Omental fat pad (tissue), 3 donors: ENCODE measurements at regions not wholly inside any gene's neighbourhood (a gene's known extent, or its start where the extent isn't known, plus 50 kb on each side); places are given as distances from the start of the nearest gene placed in this dataset.
"Not testable (repeated sequence)": the region's sequence is repeated elsewhere in the genome, so short reads cannot be mapped to it uniquely, and the experiment has no call there.

Source experiments
- ATAC-seq: fragments of 150-250 bp; one replicate; pipeline ENCODE4 v1.9.1; 2016; ENCODE audit warnings: mild to moderate bottlenecking, moderate library complexity; ENCODE audit not compliant: low FRiP score
- DNase-seq: peaks from one replicate; pipeline ENCODE4 v3.0.0-alpha.2; 2019; ENCODE audit warnings: low spot score
- TF ChIP-seq, protein P1 (sequence below), 3 donors: fragments of 450-650 bp; IDR thresholded peaks; one replicate each; pipeline ENCODE4 v1.5.1; 2016 to 2017; ENCODE audit warnings: antibody characterized with exemption in 3 of 3, mild to moderate bottlenecking in 3 of 3, moderate library complexity in 2 of 3

DNA sequence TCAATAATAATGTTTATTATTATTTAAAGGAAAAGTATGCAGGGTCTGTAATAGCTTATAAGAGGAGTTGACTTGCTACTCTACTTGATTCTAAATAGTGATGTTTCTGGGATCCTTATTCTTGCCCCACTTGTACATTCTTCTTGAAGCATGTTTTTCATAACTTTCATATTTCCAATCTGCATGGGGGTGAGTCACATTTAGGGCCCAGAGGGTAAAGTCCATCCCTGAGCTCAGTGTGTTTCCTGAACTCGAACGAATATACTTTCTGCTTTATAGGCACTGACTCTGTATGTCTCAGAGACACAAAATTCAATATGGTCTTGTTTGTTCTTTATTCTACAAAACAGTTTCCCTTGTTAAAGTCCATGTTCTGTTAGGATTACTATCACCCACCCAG lies 61.0 kb upstream of the SMIM30 start:
- TF ChIP-seq, protein P1, sequence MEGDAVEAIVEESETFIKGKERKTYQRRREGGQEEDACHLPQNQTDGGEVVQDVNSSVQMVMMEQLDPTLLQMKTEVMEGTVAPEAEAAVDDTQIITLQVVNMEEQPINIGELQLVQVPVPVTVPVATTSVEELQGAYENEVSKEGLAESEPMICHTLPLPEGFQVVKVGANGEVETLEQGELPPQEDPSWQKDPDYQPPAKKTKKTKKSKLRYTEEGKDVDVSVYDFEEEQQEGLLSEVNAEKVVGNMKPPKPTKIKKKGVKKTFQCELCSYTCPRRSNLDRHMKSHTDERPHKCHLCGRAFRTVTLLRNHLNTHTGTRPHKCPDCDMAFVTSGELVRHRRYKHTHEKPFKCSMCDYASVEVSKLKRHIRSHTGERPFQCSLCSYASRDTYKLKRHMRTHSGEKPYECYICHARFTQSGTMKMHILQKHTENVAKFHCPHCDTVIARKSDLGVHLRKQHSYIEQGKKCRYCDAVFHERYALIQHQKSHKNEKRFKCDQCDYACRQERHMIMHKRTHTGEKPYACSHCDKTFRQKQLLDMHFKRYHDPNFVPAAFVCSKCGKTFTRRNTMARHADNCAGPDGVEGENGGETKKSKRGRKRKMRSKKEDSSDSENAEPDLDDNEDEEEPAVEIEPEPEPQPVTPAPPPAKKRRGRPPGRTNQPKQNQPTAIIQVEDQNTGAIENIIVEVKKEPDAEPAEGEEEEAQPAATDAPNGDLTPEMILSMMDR (IDR thresholded peaks at IDR 0.05) = no peak
- ATAC-seq (no peak), DNase-seq (no peak)

DNA sequence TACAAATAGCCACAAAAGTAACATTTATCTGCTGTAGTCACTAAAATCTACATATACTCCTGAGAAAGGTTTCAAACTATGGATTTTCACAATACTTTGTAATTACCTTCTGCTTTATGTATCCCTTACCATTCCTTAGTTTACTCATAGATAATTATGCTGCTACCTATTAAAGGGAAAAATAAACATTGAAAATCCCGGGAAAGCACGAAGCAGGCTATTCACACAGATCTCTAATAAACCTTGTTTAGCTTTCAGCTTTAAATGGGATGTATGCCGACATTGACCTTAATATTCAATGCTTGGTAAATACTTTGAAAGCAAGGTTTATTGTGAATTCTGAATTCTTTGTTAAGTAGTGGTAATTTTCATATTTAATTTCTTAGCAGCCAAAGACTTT lies 58.5 kb upstream of the SMIM30 start:
- TF ChIP-seq, protein P1 (IDR thresholded peaks at IDR 0.05) = no peak
- ATAC-seq = no peak
- no peak for DNase-seq

DNA sequence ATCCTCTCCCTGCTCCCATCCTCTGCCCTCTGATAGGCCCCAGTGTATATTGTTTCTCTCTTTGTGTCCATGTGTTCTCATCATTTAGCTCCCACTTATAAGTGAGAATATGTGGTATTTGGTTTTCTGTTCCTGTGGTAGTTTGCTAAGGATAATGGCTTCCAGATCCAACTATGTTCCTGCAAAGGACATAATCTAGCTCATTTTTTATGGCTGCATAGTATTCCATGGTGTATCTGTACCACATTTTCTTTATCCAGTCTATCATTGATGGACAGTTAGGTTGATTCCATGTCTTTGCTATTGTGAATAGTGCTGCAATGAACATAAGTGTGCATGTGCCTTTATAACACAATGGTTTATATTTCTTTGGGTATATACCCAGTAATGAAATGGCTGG lies 57.8 kb upstream of the SMIM30 start:
- DNase-seq, ATAC-seq: not testable (repeated sequence)

DNA sequence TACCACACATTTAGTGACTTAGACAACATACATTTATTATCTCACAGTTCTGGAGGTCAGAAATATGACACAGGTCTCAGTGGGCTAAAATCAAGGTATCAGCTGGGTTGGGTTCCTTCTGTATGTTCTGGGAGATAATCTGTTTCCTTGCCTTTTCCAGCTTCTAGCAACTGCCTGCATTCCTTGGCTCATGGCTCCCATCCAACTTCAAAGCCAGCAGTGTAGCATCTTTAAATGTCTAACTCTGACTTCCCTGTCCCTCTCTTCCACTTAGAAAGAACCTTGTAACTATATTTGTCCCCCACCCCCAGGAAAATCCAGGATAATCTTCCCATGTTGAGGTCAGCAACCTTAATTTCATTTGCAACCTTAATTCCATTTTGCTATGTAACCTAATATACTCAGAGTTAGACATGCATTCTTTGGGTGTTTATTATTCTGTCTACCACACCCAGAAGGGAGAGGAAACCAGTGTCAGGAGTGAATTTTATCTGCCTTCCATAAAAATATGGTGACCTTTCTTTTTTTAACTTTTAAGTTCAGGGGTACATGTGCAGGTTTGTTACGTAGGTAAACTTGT lies 57.3 kb upstream of the SMIM30 start:
- ATAC-seq = no peak
- DNase-seq = no peak
- TF ChIP-seq, protein P1 (IDR thresholded peaks at IDR 0.05) = no peak

DNA sequence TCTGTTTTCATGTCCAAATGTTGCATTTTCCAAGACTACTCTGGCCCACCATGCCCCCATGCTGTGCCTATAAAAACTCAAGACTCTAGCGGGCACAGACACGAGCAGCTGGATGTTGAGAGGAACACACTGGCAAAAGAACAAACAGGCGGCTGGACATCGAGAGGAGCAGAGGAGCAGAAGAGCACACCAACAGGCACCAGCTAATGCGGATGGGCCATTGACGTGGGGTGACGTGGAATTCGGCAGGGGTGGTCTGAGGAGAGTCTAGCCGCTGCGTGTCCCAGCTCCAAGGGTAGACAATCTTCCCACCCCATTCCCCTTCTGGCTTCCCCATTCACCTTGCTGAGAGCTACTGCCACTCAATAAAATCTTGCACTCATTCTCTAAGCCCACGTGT lies 54.4 kb upstream of the SMIM30 start:
- DNase-seq = no peak
- no peak for ATAC-seq
- TF ChIP-seq, protein P1 (IDR thresholded peaks at IDR 0.05) = no peak

DNA sequence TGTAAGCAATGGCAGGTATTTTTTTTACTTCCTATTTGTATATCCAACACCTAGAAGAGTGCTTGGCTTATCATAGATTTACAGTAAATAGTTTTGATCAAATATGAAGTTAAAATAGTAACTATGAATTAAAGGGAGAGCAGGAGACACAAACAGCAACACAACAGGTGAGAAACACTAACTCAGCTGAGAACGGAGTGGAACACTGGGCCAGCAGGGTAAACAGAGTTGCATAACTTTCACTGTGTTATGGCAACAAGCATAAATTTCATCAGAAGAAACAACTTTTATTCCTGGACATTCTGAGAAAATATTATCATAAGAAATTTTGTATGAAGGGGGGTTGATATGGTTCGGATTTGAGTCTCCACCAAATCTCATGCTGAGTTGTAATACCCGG lies 52.2 kb upstream of the SMIM30 start:
- ATAC-seq (no peak), DNase-seq (no peak)
- TF ChIP-seq, protein P1 (IDR thresholded peaks at IDR 0.05) = no peak
